Chondrocyte (in vitro differentiated cells): ENCODE measurements at regions not wholly inside any gene's neighbourhood (a gene's known extent, or its start where the extent isn't known, plus 50 kb on each side); places are given as distances from the start of the nearest gene placed in this dataset.

Experiments
- DNase-seq: peaks from one replicate; pipeline ENCODE4 v3.0.0; 2021; ENCODE audit warnings: mixed read lengths, low spot score
- H3K27ac Mint-ChIP-seq: one replicate; pipeline ENCODE4 v1.8.0; 2021; ENCODE audit warnings: mild to moderate bottlenecking, moderate library complexity, mixed read lengths; ENCODE audit not compliant: unreplicated experiment
- H3K27me3 Mint-ChIP-seq: 2 replicates; pipeline ENCODE4 v1.8.0; 2021; ENCODE audit warnings: low read depth, mixed read lengths
- H3K36me3 Mint-ChIP-seq: 2 replicates; pipeline ENCODE4 v1.8.0; 2021; ENCODE audit warnings: low read depth, mixed read lengths
- H3K4me1 Mint-ChIP-seq: 2 replicates; pipeline ENCODE4 v1.8.0; 2021; ENCODE audit warnings: low read depth, mild to moderate bottlenecking, mixed read lengths
- H3K4me3 Mint-ChIP-seq: one replicate; pipeline ENCODE4 v1.8.0; 2021; ENCODE audit warnings: mild to moderate bottlenecking, moderate library complexity, mixed read lengths; ENCODE audit not compliant: unreplicated experiment
- H3K9me3 Mint-ChIP-seq: 2 replicates; pipeline ENCODE4 v1.8.0; 2021; ENCODE audit warnings: low read depth, mixed read lengths
- TF ChIP-seq, protein P1 (sequence below): fragments of 200-600 bp; sonication (generic); IDR thresholded peaks from 2 replicates; pipeline ENCODE4 v1.5.0; 2021; ENCODE audit warnings: antibody characterized with exemption, mild to moderate bottlenecking, moderate library complexity

DNA sequence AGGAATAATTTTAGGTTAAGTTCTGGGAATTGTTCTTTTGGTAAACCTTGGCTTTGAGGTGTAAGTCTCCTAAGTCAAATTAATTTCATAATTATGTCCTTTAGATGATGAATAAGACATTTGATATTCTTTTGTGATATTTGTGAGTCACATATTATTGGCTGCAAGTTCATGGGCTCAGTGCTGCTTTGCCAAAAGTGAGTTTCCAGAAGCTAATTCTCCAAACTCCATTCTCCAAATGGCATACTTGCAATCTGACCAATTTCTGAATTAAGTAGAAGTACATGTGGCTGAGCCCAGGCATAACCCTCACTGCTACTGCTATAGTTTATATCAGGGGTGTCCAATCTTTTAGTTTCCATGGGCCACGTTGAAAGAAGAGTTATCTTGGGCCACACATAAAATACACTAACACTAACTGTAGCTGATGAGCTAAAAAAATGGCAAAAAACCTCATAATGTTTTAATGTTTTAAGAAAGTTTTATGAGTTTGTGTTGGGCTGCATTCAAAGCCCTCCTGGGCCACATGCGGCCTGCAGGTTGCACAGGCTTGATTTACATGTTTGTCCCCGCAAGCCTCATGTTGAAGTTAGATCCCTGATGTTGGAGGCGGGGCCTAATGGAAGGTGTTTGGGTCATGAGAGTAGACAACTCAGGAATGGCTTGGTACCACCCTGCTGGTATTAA lies 196.1 kb downstream of the ZNF330 start:
- Mint-ChIP-seq H3K27ac (no peak overlapping the region), H3K4me3 (no peak overlapping the region)
- no peak for DNase-seq

DNA sequence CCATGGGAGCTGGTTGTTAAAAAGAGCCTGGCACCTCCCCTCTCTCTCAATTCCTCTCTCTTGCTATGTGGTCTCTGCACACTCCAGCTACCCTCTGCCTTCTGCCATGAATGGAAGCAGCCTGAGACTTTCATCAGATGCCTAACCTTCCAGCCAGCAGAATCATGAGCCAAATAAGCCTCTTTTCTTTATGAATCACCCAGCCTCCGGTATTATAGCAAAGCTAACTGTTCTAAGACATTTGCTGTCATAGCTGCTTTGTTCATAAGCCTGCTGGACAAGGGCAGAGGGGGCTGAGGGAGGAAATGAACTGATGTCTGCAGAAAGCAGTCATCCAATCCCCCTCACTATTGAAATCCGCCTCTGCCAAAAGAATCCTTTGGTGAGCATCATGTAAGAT lies 196.7 kb downstream of the ZNF330 start:
- no peak for DNase-seq
- TF ChIP-seq, protein P1, sequence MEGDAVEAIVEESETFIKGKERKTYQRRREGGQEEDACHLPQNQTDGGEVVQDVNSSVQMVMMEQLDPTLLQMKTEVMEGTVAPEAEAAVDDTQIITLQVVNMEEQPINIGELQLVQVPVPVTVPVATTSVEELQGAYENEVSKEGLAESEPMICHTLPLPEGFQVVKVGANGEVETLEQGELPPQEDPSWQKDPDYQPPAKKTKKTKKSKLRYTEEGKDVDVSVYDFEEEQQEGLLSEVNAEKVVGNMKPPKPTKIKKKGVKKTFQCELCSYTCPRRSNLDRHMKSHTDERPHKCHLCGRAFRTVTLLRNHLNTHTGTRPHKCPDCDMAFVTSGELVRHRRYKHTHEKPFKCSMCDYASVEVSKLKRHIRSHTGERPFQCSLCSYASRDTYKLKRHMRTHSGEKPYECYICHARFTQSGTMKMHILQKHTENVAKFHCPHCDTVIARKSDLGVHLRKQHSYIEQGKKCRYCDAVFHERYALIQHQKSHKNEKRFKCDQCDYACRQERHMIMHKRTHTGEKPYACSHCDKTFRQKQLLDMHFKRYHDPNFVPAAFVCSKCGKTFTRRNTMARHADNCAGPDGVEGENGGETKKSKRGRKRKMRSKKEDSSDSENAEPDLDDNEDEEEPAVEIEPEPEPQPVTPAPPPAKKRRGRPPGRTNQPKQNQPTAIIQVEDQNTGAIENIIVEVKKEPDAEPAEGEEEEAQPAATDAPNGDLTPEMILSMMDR, result no peak
- Mint-ChIP-seq H3K4me1 (peaks cover 4% of the 10 kb centered on the region), H3K9me3 (peaks cover 9% of the 10 kb centered on the region), H3K4me3 (no peak overlapping the region), H3K27me3 (peaks cover 8% of the 10 kb centered on the region), H3K27ac (no peak overlapping the region), H3K36me3 (peaks cover 7% of the 10 kb centered on the region)

More for the DNA sequence above, 196.1 kb downstream of the ZNF330 start:
- TF ChIP-seq, protein P1, result no peak
- Mint-ChIP-seq H3K27me3 (peaks cover 5% of the 10 kb centered on the region), H3K4me1 (peaks cover 4% of the 10 kb centered on the region), H3K9me3 (peaks cover 6% of the 10 kb centered on the region), H3K36me3 (peaks cover 3% of the 10 kb centered on the region)

DNA sequence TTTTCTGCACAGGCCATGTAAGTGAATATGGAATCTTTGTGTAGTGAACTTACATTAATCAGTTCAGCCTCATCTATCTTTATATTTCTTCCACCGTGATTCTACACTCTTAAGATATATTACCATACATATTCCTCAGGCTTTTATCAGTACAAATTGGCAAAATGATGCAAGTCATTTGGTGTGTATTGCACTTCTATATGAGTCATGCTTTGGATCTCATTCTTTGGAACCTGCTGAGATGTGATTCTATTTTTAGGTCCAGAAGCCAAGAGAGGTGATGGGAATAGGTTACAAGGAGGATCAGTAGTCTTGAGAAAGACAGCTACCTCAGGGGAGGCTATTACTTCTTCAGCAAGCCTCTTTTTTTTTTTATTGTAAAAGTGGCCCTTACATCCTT lies 204.4 kb downstream of the ZNF330 start:
- Mint-ChIP-seq H3K4me3 (no peak overlapping the region), H3K27me3 (peaks cover 10% of the 10 kb centered on the region), H3K4me1 (peaks cover 8% of the 10 kb centered on the region), H3K27ac (no peak overlapping the region), H3K9me3 (peaks cover 13% of the 10 kb centered on the region), H3K36me3 (peaks cover 8% of the 10 kb centered on the region)
- no peak for DNase-seq
- TF ChIP-seq, protein P1, result no peak

DNA sequence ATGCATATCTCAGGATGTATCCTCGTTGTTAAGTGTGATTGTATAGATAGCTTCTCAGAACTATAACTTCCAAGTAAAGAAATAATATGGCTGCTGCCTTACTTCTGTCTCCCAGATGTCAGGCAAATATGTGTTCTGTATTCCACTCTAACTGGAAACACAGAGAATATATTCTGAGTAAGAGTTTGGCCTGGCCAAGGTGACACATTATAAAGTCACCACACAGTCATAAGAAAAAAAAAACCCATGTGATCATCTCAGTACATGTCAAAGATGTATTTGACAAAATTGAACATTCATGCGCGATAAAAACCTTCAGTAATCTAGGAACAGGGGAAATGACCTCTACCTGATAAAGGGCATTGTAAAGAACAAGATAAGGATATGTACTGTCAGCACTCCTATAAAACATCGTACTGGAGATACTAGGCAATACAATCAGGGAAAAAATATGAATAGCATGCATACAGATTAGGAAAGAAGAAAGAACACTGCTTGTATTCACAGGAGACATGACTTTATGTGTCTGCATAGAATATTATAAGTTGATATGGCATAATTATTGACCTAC lies 207.1 kb downstream of the ZNF330 start:
- no peak overlapping the region for H3K4me3 Mint-ChIP-seq
- H3K36me3 Mint-ChIP-seq, result no peaks in the 10 kb centered on the region
- no peak overlapping the region for H3K27ac Mint-ChIP-seq
- DNase-seq, result no peak
- no peaks in the 10 kb centered on the region for H3K9me3 Mint-ChIP-seq
- H3K4me1 Mint-ChIP-seq, result peaks cover 18% of the 10 kb centered on the region
- H3K27me3 Mint-ChIP-seq, result no peaks in the 10 kb centered on the region
- TF ChIP-seq, protein P1, result no peak

DNA sequence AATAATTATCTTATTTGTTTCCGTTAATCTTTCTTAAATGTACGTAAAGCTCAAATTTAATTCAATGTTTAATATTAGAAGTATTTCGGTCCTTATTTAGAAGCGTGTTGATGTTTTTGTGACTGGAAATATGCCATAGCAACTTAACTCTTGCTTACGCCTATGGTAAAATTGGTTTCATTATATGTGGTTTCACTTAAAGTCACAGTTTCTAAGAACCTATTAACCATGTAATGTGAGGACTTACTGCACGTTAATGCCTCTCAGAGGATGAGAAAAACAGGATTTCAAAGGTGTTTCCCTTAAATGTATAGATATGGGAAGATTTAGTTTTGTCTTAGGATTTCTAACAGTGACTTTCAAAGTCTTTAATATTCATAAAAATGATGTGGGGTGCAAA lies 206.4 kb upstream of the IL15 start:
- Mint-ChIP-seq H3K9me3 (no peaks in the 10 kb centered on the region), H3K27me3 (peaks cover 3% of the 10 kb centered on the region), H3K4me1 (peaks cover 20% of the 10 kb centered on the region), H3K4me3 (no peak overlapping the region), H3K27ac (no peak overlapping the region), H3K36me3 (no peaks in the 10 kb centered on the region)
- TF ChIP-seq, protein P1, result no peak
- no peak for DNase-seq
